Stimulated activated CD8-positive, alpha-beta memory T cell treated with anti-CD3 and anti-CD28 coated beads, Interleukin-12 subunit alpha, Interleukin-12 subunit beta, amount 100 ng/mL, for 24 hours (primary cell): ENCODE measurements at regions not wholly inside any gene's neighbourhood (a gene's known extent, or its start where the extent isn't known, plus 50 kb on each side); places are given as distances from the start of the nearest gene placed in this dataset.

Experiments used
- DNase-seq: peaks from one replicate; pipeline ENCODE4 v3.0.0-alpha.2; 2020; ENCODE audit errors: extremely low read depth

DNA sequence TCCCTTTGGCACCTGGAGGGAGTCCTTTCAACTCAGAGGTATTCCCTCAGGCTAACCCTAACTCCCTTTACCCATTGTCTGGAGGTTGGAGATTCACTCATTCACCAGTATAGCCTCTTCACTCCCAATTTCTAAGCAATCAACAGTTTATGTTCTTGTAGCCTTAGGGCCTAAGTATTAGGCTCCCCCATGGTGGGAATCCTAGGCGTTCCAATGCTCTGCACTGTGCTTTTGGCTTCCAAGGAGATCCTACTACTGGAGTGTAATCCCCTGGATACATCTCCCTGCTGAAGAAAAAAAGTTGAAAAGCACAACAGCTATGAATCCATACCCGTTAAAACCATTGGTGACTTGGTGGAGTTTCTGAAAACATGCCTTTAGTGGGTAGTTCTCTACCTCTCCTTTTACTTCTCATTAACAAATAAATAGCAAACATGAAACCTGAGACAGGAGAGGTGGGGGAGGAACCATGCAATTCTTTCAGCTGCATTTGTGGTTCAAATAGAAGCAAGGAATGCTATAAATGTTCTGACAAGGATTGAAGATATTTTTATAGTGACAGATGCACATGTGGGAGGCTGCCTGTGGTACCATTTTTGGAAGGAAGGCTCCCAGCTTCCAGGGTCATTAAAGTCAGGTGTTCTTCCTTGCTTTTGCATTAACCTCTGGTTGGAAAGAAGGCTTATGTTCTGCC lies 397.1 kb downstream of the DMAC1 start:
- no peak for DNase-seq

DNA sequence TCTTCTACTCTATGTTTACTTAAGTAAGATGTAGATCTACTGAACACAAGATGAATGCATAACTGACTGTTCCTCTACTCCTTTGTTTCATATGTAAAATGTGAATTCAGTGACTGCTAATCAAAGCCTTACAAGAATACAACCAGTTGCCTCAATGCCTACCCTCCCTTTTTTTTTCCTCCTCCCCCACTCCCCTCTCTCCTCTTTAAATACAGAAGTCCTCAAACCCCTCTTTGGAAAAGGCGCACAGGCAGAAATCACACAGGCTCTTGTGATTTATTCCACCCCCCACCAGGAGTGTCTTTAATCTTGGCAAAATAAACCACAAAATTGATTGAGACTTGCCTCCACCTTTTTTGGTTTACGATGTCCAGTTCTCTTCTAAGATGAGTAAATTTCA lies 398.5 kb downstream of the DMAC1 start:
- DNase-seq, result no peak

DNA sequence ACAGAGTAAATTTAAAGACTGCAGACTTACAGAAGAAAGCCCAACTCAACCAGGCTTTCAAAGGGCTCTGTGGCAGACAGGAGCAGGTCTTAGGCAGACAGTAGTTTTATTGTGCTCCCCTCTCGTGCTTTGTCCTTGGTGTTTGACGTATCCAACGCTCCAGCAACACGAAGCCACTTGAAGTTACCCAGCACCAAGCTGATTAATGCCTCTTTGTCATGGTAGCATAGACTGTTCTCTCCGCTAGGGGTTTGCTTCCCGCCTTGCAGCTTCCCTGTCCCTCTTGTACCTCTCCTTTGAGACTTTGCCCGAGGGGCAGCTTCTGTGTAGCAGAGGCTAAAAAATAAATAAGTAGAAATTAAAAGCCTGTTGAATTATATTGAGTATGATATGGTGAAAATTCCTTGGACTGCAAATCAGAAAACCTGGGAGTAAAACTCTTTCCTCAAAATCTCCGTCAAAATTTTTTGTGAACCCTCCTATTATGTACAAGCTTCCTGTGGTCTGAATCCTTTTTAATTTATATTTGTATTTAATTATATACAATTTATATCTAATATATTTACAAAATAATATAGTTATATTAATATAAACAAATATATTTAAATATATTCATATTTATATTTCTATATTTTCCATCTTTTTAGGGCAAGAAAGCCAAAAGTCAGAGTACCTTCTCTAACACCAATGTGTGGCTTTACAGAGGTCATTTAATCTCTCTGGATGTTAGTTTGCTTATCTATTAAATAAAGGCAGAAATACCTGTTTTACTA lies 405.4 kb downstream of the DMAC1 start:
- DNase-seq, result no peak

DNA sequence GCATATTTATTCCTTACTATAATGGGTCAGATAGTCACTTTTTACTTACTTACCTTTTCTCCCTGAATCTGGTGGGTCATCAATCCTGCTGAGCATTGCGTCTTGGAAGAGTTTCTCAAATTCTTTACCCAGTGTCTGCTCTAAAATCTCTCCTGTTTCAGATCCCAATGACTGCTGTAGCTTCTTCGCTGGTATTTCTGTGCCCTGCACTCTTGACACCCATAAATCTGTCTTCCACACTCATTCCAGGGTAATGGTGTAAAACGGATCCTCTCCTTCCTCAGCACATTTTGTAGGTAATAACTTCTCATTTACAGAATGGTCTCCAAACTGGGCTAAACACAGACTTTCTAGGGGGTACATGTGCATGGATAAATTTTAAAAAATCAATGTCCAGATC lies 407.4 kb downstream of the DMAC1 start:
- no peak for DNase-seq

DNA sequence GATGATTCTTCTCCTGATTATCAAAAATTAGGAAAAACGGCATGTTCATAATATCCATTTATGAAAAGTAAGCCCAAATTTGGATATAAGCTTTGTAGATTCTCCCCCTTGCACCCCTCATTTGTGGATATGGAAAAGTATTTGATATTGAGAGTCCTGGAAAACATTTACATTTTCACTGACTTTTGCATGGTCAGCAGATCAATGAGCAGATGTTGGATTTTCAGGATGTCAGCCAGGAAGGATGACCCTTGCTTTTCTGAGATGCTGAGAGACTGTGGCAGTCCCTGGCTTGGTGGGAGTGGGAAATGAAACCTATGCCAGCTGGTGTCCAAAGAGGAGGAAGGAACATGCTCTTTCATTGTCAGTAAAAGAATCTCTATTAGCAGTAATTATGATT lies 410.8 kb downstream of the DMAC1 start:
- DNase-seq, result no peak

DNA sequence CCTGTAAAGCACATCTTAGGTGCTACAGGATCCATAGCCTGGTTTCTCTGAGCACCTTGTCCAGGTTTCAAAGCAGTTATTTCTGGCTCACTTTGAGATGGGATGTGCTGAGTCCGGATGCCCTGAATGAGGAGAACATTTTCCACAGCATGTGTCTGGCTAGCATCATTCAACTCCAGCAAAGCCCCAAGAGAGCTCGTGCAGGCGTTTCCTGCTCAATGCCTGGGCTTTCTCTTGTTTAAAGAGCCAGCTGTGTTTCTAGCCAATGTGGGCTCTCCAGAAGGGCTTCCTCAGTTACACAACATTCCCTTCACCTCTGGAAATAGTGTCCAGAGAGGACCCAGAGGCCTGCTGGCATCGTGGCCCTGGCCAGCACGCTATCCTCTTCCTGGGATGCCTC lies 411.7 kb downstream of the DMAC1 start:
- no peak for DNase-seq

DNA sequence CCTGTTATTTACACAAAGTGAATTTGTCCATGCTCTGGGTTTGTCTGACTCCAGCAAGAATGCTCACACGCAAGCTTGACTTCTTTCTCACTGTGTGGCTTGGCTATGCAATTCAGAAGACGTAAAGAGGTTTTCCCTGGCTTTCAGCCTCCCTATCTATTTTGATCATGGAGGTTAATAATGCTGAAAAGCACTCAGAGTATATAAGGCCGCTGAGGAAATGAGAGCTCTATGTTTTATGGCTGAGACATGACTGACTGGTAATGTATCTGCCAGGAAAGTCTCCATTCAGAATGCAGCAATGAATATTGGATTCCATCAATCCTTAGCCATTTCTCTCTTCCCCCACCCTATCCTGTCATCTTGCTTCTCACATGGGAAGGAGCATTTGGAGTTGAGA lies 417.3 kb downstream of the DMAC1 start:
- DNase-seq, result no peak

DNA sequence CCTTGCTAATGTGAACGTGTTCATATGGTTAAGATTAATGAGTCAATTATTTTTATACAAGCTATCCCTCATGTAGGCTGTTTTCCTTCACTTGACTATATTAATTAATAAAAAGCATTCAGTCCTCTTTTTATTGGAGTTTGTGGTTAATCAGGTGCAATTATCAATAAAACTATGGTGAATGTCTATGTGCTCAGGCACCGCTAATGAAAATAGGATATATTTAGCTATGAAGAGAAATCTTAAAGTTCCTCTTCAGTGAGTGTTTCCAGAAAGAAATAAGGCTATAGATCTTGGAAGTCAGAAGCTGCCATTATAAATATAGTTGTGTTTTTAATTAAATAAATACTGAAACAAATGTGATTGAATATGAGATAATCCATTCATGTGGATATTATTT lies 422.1 kb downstream of the DMAC1 start:
- DNase-seq, result no peak

DNA sequence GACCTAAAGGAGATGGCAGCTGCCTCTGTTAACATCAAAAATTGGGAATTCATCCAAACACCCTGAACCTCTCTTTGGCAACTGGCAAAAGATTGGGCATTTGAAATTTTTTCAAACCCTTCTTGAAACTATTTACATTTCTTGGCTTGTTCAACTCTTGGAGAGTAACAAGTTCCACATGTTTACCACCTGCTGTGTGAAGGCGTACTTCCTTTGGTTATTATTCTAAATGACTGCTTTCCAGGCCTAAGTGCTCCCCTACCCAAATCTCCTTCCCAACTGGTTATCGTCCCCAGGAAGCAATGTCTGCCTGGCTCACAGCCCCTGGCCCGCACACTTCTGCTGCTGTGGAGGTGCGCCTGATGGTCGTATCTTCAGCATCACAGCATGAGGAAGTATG lies 422.7 kb downstream of the DMAC1 start:
- no peak for DNase-seq

DNA sequence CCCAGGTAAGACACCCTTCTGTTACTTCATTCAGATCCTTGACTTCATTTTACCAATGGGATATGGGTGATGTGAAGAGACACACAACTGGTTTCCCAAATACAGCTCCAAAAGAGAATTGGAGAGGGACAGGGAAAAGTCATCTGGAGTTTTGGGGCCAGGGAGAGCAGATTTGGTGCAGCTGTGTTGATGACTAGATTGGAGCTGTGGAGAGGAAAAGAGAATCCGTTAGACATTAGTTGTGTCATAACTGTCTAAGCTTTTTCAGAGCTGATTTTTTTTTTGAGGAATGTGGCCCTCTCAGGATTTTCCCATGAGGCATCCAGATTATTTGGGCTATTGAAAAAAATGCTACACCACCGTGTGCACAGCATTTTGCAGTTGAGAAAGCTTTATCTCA lies 423.4 kb downstream of the DMAC1 start:
- DNase-seq, result no peak

DNA sequence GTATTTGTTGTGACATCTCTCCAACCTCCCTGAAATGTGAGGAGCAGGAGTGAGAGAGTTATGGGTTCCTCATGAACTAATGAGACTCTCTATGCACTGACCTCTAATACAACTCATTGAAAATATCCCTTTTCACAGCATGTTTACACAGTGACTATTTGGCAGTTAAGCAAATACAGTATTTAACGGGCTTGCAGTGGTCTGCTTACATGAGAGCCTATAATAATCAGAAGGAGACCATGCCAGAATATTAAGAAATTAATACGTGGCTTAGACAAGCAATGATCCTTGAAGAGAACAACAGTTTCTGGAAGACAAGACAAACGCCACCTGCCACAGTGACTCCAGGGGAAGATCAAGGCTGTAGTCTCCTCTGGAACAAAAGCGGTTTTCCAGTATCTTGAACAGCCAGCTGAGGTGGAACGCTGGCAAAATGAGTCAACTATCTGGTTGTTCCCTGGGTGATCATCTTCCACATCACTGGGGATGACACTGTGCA lies 424.5 kb downstream of the DMAC1 start:
- DNase-seq, result no peak

DNA sequence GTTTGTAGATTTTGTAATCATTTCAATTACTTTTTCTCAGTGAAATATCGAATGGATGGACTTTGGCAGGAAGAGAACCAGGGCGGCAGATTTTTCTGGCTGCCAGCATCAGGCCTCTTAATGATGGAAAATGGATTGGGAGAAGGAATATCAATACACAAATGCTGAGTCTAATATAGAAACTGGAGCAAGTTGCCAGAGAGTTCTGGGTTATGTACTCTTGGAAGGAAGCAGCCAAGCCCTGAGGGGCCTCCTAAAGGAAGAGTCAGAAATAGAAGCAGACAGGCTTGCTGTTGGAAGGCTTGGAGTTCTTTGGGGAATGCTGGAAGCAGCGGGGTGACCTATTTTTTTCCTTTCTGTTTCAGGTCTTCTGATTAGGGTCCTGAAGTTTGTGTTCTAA lies 428.6 kb downstream of the DMAC1 start:
- DNase-seq, result no peak

DNA sequence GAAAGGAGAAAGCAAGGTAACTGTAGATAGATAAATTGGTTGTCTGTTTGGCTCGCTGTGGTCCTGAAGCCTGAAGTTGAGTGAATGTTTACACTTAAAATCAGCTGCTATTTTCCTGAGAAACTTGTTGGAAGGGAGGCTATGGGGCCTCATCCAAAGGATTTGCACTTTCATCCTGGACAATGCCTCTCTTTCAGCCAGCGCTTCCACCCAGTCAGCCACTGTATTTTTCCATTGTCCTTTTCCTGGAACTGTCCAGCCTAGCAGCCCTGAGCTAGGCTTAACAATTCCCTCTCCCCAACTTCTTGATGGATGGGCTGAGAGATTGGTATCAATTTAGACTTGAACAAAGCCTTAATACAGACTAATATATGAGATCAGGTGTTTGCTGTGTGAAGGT lies 429.2 kb downstream of the DMAC1 start:
- DNase-seq, result no peak

DNA sequence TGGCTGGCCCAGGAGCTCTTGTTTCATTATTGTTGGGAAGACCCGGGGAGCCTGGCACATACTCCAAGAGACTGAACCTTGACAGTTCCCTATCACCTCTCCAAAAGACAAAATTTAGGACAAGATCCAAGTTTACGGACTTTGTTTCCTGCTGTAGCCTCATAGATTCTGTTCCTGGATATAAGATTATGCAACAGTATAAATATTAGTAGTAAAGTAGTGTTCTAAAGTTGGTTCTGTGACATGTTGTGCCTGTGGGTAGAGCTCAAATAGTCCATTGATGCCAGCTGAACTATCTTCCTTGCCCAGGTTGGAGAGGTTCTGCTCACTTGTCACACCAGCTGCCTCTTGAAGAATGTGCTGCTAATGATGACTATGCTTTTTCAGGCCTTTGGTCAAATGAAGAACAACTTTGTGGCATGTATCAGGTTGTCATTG lies 430.2 kb downstream of the DMAC1 start:
- no peak for DNase-seq

DNA sequence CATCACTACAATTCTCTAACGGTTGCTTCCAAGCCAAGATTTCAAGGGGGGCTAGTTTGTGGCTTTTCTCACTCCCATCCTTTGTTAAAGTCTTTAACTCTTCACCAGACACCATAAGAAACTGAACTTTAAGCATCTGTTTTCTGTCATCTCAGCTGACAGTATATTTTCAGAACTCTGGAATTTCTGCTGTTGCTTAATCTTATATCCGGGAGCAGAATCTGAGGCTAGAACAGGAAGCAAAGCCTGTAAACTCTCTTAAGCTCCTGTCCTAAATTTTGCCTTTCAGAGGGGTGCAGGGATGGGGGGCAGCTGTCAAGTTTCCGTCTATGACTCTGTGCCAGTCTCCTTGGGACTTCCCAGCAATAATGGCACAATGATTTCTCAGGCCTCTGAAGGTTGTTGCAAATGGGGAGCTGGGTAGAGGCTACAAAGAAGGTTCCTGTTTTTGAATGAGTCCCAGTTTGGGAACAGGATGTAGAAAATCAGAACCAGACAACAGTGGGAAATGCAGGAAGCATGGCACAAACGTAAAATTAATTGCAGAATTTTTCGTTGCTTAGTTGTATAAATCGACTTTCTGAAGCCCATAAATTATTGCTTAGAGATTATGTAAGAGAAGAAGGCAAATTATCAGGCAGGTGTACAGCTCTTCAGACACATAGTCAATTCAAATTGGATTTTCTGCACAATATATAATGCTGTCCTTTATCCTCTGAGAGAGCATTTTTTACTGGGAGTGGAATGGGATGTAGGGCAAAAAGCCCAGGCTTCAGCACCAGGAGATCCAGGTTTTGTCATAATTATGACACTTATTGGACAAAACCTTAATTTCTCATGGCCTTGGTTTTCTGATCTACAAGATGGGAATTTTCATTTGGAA lies 430.9 kb downstream of the DMAC1 start:
- DNase-seq, result no peak

DNA sequence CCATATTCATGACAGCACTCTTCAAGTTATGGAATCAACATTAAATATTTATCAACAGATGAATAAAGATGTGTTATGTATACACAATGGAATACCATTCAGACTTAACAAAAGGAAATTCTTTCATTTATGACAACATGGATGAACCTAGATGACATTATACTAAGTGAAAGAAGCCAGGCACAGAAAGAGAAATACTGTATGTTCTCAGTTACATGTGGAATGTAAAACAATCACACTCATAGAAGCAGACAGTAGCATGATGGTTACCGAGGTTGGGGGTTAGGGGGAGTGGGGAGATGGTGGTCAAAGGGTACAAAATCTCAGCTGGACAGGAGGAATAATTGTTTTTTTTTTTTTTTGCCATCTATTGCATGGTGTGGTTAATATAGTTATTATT lies 431.9 kb downstream of the DMAC1 start:
- no peak for DNase-seq

DNA sequence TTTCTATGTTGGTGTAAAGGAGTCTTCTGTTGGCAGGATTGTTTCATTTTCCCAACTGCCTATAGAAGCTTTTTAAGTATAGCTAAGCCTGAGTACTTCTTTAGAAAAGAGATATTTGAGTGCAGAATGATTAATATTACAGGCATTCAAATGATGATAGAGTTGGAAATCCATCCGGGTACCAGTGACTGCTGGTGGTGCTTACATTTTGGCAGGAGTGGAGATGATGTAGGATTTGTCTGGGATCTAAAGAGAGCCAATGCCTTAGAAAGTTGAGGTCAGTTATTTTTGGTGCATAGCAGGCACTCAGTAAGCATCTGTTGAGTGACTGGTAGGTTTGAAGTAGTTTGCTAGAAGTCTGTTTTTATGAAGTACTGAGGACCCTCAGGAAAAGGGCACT lies 433.5 kb downstream of the DMAC1 start:
- DNase-seq, result no peak

DNA sequence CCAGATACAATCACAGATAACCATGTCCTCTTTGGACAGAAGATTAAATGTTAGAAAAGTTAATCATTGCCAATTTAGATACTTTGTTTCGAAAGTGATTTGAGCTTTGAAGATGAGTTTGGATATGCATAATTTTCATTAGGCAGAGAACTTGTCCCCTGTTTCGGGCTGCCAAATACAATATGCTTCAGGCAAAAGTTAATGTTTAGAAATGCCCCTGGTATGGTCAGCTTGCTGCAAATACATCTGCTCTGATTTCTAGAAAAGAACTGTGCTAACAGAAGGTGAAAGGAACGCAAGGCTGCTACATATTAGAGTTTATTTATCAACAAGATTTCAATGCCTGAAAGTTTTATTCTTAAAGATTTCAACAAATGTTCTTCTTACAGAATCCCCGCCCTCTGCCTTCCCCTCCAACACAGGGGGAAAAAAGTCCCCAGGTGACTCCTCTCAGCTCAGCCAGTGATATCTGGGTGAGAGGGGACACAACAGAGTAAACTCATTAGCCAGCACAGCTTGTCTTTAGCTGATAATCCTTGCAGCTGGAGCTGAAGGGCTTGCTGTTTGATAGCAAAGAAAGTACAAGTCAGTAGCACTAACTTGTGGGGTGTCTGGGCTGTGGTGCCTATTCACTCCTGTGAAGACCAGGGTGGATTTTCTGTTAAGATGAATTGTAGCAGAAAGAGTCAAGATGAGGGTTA lies 435.7 kb downstream of the DMAC1 start:
- DNase-seq, result no peak

DNA sequence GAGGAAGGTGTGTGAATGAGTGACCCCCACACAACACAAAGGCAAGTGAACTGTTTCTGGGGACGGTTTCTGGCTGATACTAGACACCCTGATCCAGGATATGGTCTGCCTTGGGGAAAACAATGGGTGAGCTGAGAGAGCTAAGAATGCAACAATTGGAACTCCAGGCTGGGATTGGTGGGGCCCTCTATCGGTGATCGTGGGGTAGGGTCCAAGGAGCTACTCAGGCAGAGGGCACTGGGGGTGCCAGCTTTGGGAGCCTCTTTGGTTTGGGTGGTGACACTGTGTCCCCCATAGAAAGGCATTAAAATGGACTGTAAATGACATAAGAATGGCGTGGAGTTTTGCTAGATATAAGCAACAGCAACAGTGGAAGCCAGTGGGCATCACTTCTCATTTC lies 439.1 kb downstream of the DMAC1 start:
- DNase-seq, result no peak

DNA sequence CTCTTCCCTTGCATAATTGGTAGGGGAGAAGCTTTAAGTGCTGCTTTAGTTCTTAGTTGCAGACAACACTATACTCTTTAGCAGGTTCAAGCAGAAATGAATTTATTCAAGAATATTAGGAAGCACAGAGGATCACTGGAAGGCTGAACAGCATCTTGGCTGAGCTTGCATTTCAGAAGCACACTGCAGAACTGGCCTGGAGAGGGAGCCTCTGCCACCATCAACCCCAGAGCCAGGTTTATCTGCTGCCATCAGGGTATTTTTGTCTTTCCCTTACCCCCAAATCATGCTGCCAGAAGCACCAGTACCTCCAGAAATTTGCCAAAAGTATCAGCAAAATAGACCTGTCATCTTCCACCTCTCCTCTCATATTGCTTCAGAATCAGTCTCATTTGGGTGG lies 440.7 kb downstream of the DMAC1 start:
- DNase-seq, result no peak

DNA sequence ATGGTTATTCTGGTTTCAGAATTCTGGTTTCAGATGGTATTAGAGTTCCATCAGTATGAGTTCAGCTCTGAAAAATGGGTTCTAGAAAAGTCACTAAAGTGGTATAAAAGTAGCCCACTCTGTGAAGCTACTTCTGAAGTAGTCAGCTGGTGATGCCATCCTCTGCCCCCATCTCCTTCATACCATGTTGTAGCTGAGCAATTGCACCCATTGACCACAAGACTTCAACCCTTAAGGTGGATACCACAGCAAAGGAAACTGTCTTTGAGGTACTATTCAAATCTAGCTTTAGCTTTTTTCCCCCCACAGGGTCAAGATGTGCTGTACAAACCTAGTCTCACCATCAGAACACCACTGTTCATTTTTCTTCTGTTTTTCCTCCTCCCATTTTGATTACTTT lies 444.9 kb downstream of the DMAC1 start:
- DNase-seq, result no peak

DNA sequence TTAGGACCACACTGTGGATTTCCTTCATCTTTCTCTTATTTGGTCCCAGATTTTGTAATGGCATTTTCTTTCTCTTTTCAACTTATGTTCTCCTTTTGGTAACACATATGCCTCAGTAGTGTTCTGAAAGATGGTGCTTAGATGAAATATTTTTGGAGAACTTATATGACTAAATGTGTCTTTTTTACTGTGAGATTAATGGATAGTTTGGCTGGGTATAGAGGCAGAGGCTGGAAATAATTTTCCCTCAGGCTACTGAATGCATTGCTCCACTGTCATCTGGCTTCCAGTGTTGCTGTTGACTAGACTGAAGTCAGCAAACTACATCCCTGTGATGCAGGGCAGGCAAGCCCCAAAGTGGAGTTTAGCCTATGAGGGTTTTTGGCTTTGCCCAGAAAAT lies 450.9 kb downstream of the DMAC1 start:
- no peak for DNase-seq
